H1 (cell line): ENCODE measurements at regions not wholly inside any gene's neighbourhood (a gene's known extent, or its start where the extent isn't known, plus 50 kb on each side); places are given as distances from the start of the nearest gene placed in this dataset.

Experiments used
- CTCF ChIA-PET: fragments of 300-600 bp; sonication (Branson Sonifier 250); formaldehyde crosslinking; loops from one replicate; lab custom pipeline; 2021; ENCODE audit not compliant: partially characterized antibody; lab: Charles Lee
- POLR2A ChIA-PET: fragments of 300-600 bp; sonication (Branson Sonifier 250); formaldehyde crosslinking; loops from one replicate; lab custom pipeline; 2021; ENCODE audit warnings: inconsistent platforms; ENCODE audit not compliant: partially characterized antibody; lab: Charles Lee
- DNase-seq, 2 experiments: peaks; one replicate each; pipeline versions ENCODE4 v3.0.0 to v3.0.0-alpha.2; 2010 to 2022; ENCODE audit warnings: low spot score in 2 of 2, low read depth in 1 of 2, mixed read lengths in 1 of 2
- FAIRE-seq: peaks from 2 replicates; lab custom pipeline; 2011; peaks lifted over from hg19 to GRCh38; lab: Jason Lieb, UNC
- H2AFZ ChIP-seq: 2 replicates; pipeline ENCODE4 v1.8.1; 2012; ENCODE audit warnings: low read length, inconsistent platforms
- H2AK5ac ChIP-seq: 2 replicates; pipeline ENCODE4 v1.6.1; 2013; ENCODE audit warnings: low read depth, low read length
- H2BK120ac ChIP-seq: replicated peaks from 2 replicates; pipeline ENCODE3; 2013; ENCODE audit warnings: low read depth, low read length, inconsistent platforms
- H2BK12ac ChIP-seq: 2 replicates; pipeline ENCODE4 v1.6.1; 2013; ENCODE audit warnings: low read depth, low read length
- H2BK15ac ChIP-seq: 2 replicates; pipeline ENCODE4 v1.6.1; 2013; ENCODE audit warnings: low read length
- H2BK20ac ChIP-seq: 2 replicates; pipeline ENCODE4 v1.6.1; 2013; ENCODE audit warnings: low read length
- H2BK5ac ChIP-seq: 2 replicates; pipeline ENCODE4 v1.6.1; 2013; ENCODE audit warnings: low read depth, low read length
- H3K14ac ChIP-seq: 2 replicates; pipeline ENCODE4 v1.6.1; 2013; ENCODE audit warnings: inconsistent platforms; ENCODE audit not compliant: insufficient read length
- H3K18ac ChIP-seq: 2 replicates; pipeline ENCODE4 v1.6.1; 2013; ENCODE audit warnings: low read length; ENCODE audit errors: extremely low read depth
- H3K23ac ChIP-seq: 2 replicates; pipeline ENCODE4 v1.6.1; 2013; ENCODE audit warnings: inconsistent platforms; ENCODE audit not compliant: insufficient read length
- H3K23me2 ChIP-seq: 2 replicates; pipeline ENCODE4 v1.6.1; 2013; ENCODE audit warnings: low read depth, low read length
- H3K27ac ChIP-seq: 2 replicates; pipeline ENCODE4 v1.6.1; 2011; ENCODE audit warnings: low read depth, low read length, inconsistent platforms
- H3K27me3 ChIP-seq, 4 experiments: replicated peaks in 1 of 4; 1 replicate in 1 of 4; 2 replicates in 3 of 4; pipeline versions ENCODE4 v1.6.1 to v1.8.1; 2011 to 2013; ENCODE audit warnings: low read length in 3 of 4, mild to moderate bottlenecking in 3 of 4, inconsistent platforms in 2 of 4, mixed read lengths in 2 of 4, moderate library complexity in 1 of 4; ENCODE audit not compliant: control insufficient read depth in 3 of 4, insufficient read depth in 3 of 4; ENCODE audit errors: extremely low read depth in 1 of 4
- H3K36me3 ChIP-seq, 4 experiments: 2 replicates each; pipeline versions ENCODE4 v1.6.1 to v1.8.1; 2011 to 2013; ENCODE audit warnings: mild to moderate bottlenecking in 4 of 4, low read length in 3 of 4, moderate library complexity in 2 of 4, control low read depth in 1 of 4, inconsistent platforms in 1 of 4; ENCODE audit not compliant: insufficient read depth in 4 of 4, control insufficient read depth in 2 of 4
- H3K4ac ChIP-seq: replicated peaks from 2 replicates; pipeline ENCODE3; 2013; ENCODE audit warnings: low read length, low read depth, mixed read lengths, inconsistent platforms; ENCODE audit not compliant: insufficient read length
- H3K4me1 ChIP-seq, 4 experiments: replicated peaks in 1 of 4; 1 replicate in 1 of 4; 2 replicates in 3 of 4; pipeline versions ENCODE4 v1.6.1 to v1.8.1; 2011 to 2013; ENCODE audit warnings: low read length in 3 of 4, inconsistent platforms in 2 of 4, mixed read lengths in 1 of 4; ENCODE audit not compliant: insufficient read depth in 4 of 4, control insufficient read depth in 3 of 4
- H3K4me2 ChIP-seq, 2 experiments: 2 replicates each; pipeline versions ENCODE4 v1.6.1 to v1.8.1; 2011 to 2013; ENCODE audit warnings: low read depth in 2 of 2, low read length in 2 of 2, control low read depth in 1 of 2, inconsistent platforms in 1 of 2, mild to moderate bottlenecking in 1 of 2; ENCODE audit not compliant: insufficient read depth in 1 of 2
- H3K4me3 ChIP-seq, 4 experiments: fragments of 200-600, 300-600 bp in 1 of 4; sonication (generic), shearing (Covaris generic), sonication (Bioruptor Twin) in 1 of 4; 2 replicates each; pipeline versions ENCODE4 v1.5.1 to v1.8.1; 2011 to 2016; ENCODE audit warnings: low read length in 4 of 4, low read depth in 3 of 4, control low read depth in 2 of 4, inconsistent platforms in 2 of 4, mild to moderate bottlenecking in 2 of 4, mixed read lengths in 1 of 4, moderate library complexity in 1 of 4; ENCODE audit not compliant: insufficient read depth in 2 of 4; ENCODE audit errors: extremely low read depth in 1 of 4
- H3K56ac ChIP-seq: replicated peaks from 2 replicates; pipeline ENCODE3; 2013; ENCODE audit warnings: low read depth, mild to moderate bottlenecking, mixed read lengths, low read length, inconsistent platforms; ENCODE audit not compliant: insufficient read length
- H3K79me1 ChIP-seq: 2 replicates; pipeline ENCODE4 v1.6.1; 2013; ENCODE audit warnings: low read depth, low read length, control low read depth
- H3K79me2 ChIP-seq, 2 experiments: 2 replicates each; pipeline versions ENCODE4 v1.6.1 to v1.8.1; 2012 to 2013; ENCODE audit warnings: low read length in 2 of 2, mild to moderate bottlenecking in 2 of 2, inconsistent platforms in 1 of 2; ENCODE audit not compliant: insufficient read depth in 2 of 2, control insufficient read depth in 1 of 2
- H3K9ac ChIP-seq, 4 experiments: replicated peaks in 1 of 4; 1 replicate in 1 of 4; 2 replicates in 3 of 4; pipeline versions ENCODE4 v1.6.1 to v1.8.1; 2011 to 2013; ENCODE audit warnings: low read depth in 3 of 4, low read length in 3 of 4, control low read depth in 2 of 4, mild to moderate bottlenecking in 2 of 4, moderate library complexity in 2 of 4, inconsistent platforms in 1 of 4; ENCODE audit errors: extremely low read depth in 1 of 4
- H3K9me3 ChIP-seq, 2 experiments: 2 replicates each; pipeline versions ENCODE4 v1.6.1 to v1.8.1; 2012 to 2013; ENCODE audit warnings: mild to moderate bottlenecking in 2 of 2, moderate library complexity in 2 of 2, control low read depth in 1 of 2, inconsistent platforms in 1 of 2, low read depth in 1 of 2, low read length in 1 of 2, mixed read lengths in 1 of 2; ENCODE audit not compliant: insufficient read depth in 2 of 2
- H4K20me1 ChIP-seq, 2 experiments: replicated peaks in 1 of 2; 2 replicates each; pipeline versions ENCODE3 to v1.8.1; 2011 to 2013; ENCODE audit warnings: inconsistent platforms in 2 of 2, low read length in 2 of 2, mild to moderate bottlenecking in 1 of 2; ENCODE audit not compliant: insufficient read depth in 2 of 2, control insufficient read depth in 1 of 2
- H4K5ac ChIP-seq: 2 replicates; pipeline ENCODE4 v1.6.1; 2013; ENCODE audit warnings: low read length, low read depth, mixed read lengths, inconsistent platforms; ENCODE audit not compliant: insufficient read length
- H4K8ac ChIP-seq: 2 replicates; pipeline ENCODE4 v1.8.0; 2013; ENCODE audit warnings: mild to moderate bottlenecking, moderate library complexity, low read length, inconsistent platforms; ENCODE audit not compliant: insufficient read depth; ENCODE audit errors: extremely low read depth
- H4K91ac ChIP-seq: replicated peaks from 2 replicates; pipeline ENCODE3; 2013; ENCODE audit warnings: low read length, mixed read lengths, inconsistent platforms; ENCODE audit not compliant: insufficient read length
- SRF ChIP-seq: IDR thresholded peaks from 2 replicates; pipeline ENCODE4 v1.6.1; 2011; ENCODE audit warnings: mild to moderate bottlenecking, low read depth, low read length, moderate library complexity
- WGBS, 2 experiments: shearing (Covaris generic) in 1 of 2; methylation state at CpG; one replicate each; pipeline versions ENCODE4 v1.1.6 to v1.1.7; 2013 to 2015; ENCODE audit warnings: low lambda C conversion rate in 2 of 2, mixed read lengths in 2 of 2, inconsistent platforms in 1 of 2, low coverage in 1 of 2, missing lambda C conversion rate in 1 of 2; ENCODE audit not compliant: insufficient replicate concordance in 2 of 2, insufficient coverage in 1 of 2, insufficient read length in 1 of 2; ENCODE audit errors: extremely low coverage in 1 of 2, missing lambda C conversion rate in 1 of 2; 5-methylcytosine and 5-hydroxymethylcytosine counted together
- TF ChIP-seq, protein P1 (sequence below), 3 experiments: IDR thresholded peaks; 1 replicate in 2 of 3; 2 replicates in 1 of 3; pipeline versions ENCODE4 v1.5.1 to v1.6.1; 2011; ENCODE audit warnings: low read length in 3 of 3, mild to moderate bottlenecking in 3 of 3, inconsistent platforms in 2 of 3, low read depth in 1 of 3, moderate library complexity in 1 of 3; ENCODE audit not compliant: insufficient read depth in 1 of 3; ENCODE audit errors: control extremely low read depth in 1 of 3

DNA sequence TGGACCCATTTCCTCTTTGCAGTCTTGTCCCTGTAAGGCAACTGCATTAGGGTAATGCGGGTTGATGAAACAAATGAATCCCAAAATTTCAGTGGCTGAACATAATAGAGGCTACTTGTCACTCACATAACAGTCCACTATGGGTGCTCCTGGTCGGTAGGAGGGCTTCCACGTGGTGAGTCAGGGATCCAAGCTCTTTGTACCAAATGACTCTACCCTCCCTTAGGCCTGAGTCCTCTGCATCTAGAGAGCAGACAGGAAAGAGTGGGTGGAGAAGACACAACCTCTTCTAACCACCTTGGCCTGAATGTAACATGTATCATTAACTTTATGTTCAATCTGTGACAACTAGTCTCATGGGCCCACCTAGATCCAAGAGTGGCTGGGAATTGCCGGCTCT lies 86.2 kb upstream of the HAAO start:
- Histone ChIP-seq H2BK120ac (no peak overlapping the region), H4K20me1 (no peaks in the 10 kb centered on the region), H3K27me3 (no peaks in the 10 kb centered on the region), H3K23ac (no peak overlapping the region), H4K91ac (no peak overlapping the region), H3K23me2 (peaks cover 1% of the 10 kb centered on the region; the same call in 1 of the 2 replicates), H2AFZ (no peak overlapping the region), H2BK12ac (no peak overlapping the region), H3K4me1 (no peaks in the 10 kb centered on the region), H3K9me3 (no peaks in the 10 kb centered on the region), H2AK5ac (no peak overlapping the region), H3K36me3 (no peaks in the 10 kb centered on the region), H3K14ac (no peak overlapping the region), H3K4me2 (no peak overlapping the region), H3K9ac (no peak overlapping the region), H3K56ac (no peak overlapping the region), H4K8ac (no peak overlapping the region), H3K4me3 (no peak overlapping the region), H3K79me1 (no peaks in the 10 kb centered on the region), H3K79me2 (no peaks in the 10 kb centered on the region), H3K4ac (no peak overlapping the region), H3K18ac (no peak overlapping the region), H3K27ac (no peak overlapping the region), H4K5ac (no peak overlapping the region), H2BK15ac (no peak overlapping the region), H2BK5ac (no peak overlapping the region), H2BK20ac (no peak overlapping the region)
- DNase-seq (no peak), FAIRE-seq (no peak)
- ChIA-PET CTCF (interaction anchor here (0.8 to 4.4 kb wide), 5 partner anchors 19 to 70 kb away, joined by 3 to 22 read pairs (median 13); no protein-coding TSS in a partner anchor), POLR2A (no interaction called here)
- WGBS, 2 experiments: 93% methylated on average over 4 of the region's 4 CpGs; no CpG with 5 or more reads in 1 of the 2 experiments
- no peak for TF ChIP-seq SRF
- TF ChIP-seq, protein P1, sequence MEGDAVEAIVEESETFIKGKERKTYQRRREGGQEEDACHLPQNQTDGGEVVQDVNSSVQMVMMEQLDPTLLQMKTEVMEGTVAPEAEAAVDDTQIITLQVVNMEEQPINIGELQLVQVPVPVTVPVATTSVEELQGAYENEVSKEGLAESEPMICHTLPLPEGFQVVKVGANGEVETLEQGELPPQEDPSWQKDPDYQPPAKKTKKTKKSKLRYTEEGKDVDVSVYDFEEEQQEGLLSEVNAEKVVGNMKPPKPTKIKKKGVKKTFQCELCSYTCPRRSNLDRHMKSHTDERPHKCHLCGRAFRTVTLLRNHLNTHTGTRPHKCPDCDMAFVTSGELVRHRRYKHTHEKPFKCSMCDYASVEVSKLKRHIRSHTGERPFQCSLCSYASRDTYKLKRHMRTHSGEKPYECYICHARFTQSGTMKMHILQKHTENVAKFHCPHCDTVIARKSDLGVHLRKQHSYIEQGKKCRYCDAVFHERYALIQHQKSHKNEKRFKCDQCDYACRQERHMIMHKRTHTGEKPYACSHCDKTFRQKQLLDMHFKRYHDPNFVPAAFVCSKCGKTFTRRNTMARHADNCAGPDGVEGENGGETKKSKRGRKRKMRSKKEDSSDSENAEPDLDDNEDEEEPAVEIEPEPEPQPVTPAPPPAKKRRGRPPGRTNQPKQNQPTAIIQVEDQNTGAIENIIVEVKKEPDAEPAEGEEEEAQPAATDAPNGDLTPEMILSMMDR (IDR thresholded peaks at IDR 0.05; ENCODE audit: control extremely low read depth in 1 of 3, insufficient read depth in 1 of 3, low read depth in 1 of 3, low read length in 3 of 3): no peak
